ENCODE measurements at regions not wholly inside any gene's neighbourhood (a gene's known extent, or its start where the extent isn't known, plus 50 kb on each side); places are given as distances from the start of the nearest gene placed in this dataset.

GRCh38 chr3:194977356-194977755 lies 291.7 kb downstream of the FAM43A start:
- no peak for TF ChIP-seq EZH2 (IDR thresholded peaks at IDR 0.05)
- TF ChIP-seq POLR2AphosphoS5 (IDR thresholded peaks at IDR 0.05; ENCODE audit: borderline replicate concordance, low read depth, low read length), result no peak

Data from SK-N-MC (cell line).